ENCODE measurements at regions not wholly inside any gene's neighbourhood (a gene's known extent, or its start where the extent isn't known, plus 50 kb on each side); places are given as distances from the start of the nearest gene placed in this dataset.

GRCh38 chr2:217553679-217554078 lies 449.1 kb downstream of the TNS1 start:
- ChIA-PET CTCF (no interaction called here), POLR2A (ENCODE audit: low non-redundant PET) (no interaction called here)
- BruUV-seq (replicated peaks), result no TSS peak
- H3K4me1 ChIP-seq (ENCODE audit: insufficient read depth, low read length, poor library complexity, severe bottlenecking), result no peaks in the 10 kb centered on the region
- DNase-seq (ENCODE audit: low spot score), result no peak
- intact Hi-C loops (cut with micrococcal nuclease; ENCODE audit: unreplicated experiment), result no loop called here
- no peak overlapping the region for H3K4me3 ChIP-seq (ENCODE audit: low read depth, low read length, poor library complexity, severe bottlenecking)
- peaks cover 6% of the 10 kb centered on the region for H3K27me3 ChIP-seq (replicated peaks; ENCODE audit: insufficient read depth, low read depth, low read length, poor library complexity)
- H3K27ac ChIP-seq (ENCODE audit: low read depth, low read length, poor library complexity, severe bottlenecking), result no peak overlapping the region
- H3K36me3 ChIP-seq (ENCODE audit: insufficient read depth, low read length, poor library complexity, severe bottlenecking), result no peaks in the 10 kb centered on the region
- H3K9me3 ChIP-seq (ENCODE audit: low read depth, low read length, poor library complexity, severe bottlenecking), result no peaks in the 10 kb centered on the region
- no peak for TF ChIP-seq CTCF (conservative IDR thresholded peaks at IDR 0.05; ENCODE audit: low read depth, low read length)
- TF ChIP-seq EZH2 (IDR thresholded peaks at IDR 0.05; ENCODE audit: borderline replicate concordance, low read depth, low read length, poor library complexity, severe bottlenecking), result no peak

GRCh38 chr2:217553202-217553601 lies 449.6 kb downstream of the TNS1 start:
- DNase-seq (ENCODE audit: low spot score), result no peak
- POLR2A ChIA-PET (ENCODE audit: low non-redundant PET), result no interaction called here
- no TSS peak for BruUV-seq (replicated peaks)
- CTCF ChIA-PET, result no interaction called here
- no peaks in the 10 kb centered on the region for H3K36me3 ChIP-seq (ENCODE audit: insufficient read depth, low read length, poor library complexity, severe bottlenecking)
- H3K4me3 ChIP-seq (ENCODE audit: low read depth, low read length, poor library complexity, severe bottlenecking), result no peak overlapping the region
- H3K27ac ChIP-seq (ENCODE audit: low read depth, low read length, poor library complexity, severe bottlenecking), result no peak overlapping the region
- H3K4me1 ChIP-seq (ENCODE audit: insufficient read depth, low read length, poor library complexity, severe bottlenecking), result no peaks in the 10 kb centered on the region
- no peaks in the 10 kb centered on the region for H3K9me3 ChIP-seq (ENCODE audit: low read depth, low read length, poor library complexity, severe bottlenecking)
- H3K27me3 ChIP-seq (replicated peaks; ENCODE audit: insufficient read depth, low read depth, low read length, poor library complexity), result peaks cover 6% of the 10 kb centered on the region
- intact Hi-C loops (cut with micrococcal nuclease; ENCODE audit: unreplicated experiment), result no loop called here
- TF ChIP-seq EZH2 (IDR thresholded peaks at IDR 0.05; ENCODE audit: borderline replicate concordance, low read depth, low read length, poor library complexity, severe bottlenecking), result no peak
- TF ChIP-seq CTCF (conservative IDR thresholded peaks at IDR 0.05; ENCODE audit: low read depth, low read length), result no peak

- Histone ChIP-seq H3K4me3 (ENCODE audit: low read depth, low read length, poor library complexity, severe bottlenecking) (no peak overlapping the region), H3K36me3 (ENCODE audit: insufficient read depth, low read length, poor library complexity, severe bottlenecking) (no peaks in the 10 kb centered on the region), H3K27me3 (replicated peaks; ENCODE audit: insufficient read depth, low read depth, low read length, poor library complexity) (peaks cover 6% of the 10 kb centered on the region), H3K9me3 (ENCODE audit: low read depth, low read length, poor library complexity, severe bottlenecking) (no peaks in the 10 kb centered on the region), H3K27ac (ENCODE audit: low read depth, low read length, poor library complexity, severe bottlenecking) (no peak overlapping the region), H3K4me1 (ENCODE audit: insufficient read depth, low read length, poor library complexity, severe bottlenecking) (no peaks in the 10 kb centered on the region)
- no peak for DNase-seq (ENCODE audit: low spot score)
- no TSS peak for BruUV-seq (replicated peaks)
- TF ChIP-seq EZH2 (IDR thresholded peaks at IDR 0.05; ENCODE audit: borderline replicate concordance, low read depth, low read length, poor library complexity, severe bottlenecking) (no peak), CTCF (conservative IDR thresholded peaks at IDR 0.05; ENCODE audit: low read depth, low read length) (no peak)
- CTCF ChIA-PET, result no interaction called here
- intact Hi-C loops (cut with micrococcal nuclease; ENCODE audit: unreplicated experiment), result no loop called here
- POLR2A ChIA-PET (ENCODE audit: low non-redundant PET), result no interaction called here
These were observed 450.7 kb downstream of the TNS1 start for GRCh38 chr2:217552081-217552480.
